MCF 10A (cell line): ENCODE measurements at regions not wholly inside any gene's neighbourhood (a gene's known extent, or its start where the extent isn't known, plus 50 kb on each side); places are given as distances from the start of the nearest gene placed in this dataset.
A peak's percentile ranks its signal among the peaks of the same experiment; 100 is the strongest.

ENCODE experiments used
- BruUV-seq: library from RNA; stranded (reverse); fragments of 400-500 nt; replicated peaks from 2 replicates; lab custom pipeline; 2021; lab: Mats Ljungman, UMichigan
- CTCF ChIA-PET: fragments of 300-600 bp; sonication (Branson Sonifier 250); formaldehyde crosslinking; extraction: SDS; loops from one replicate; lab custom pipeline; 2021; ENCODE audit warnings: antibody characterized with exemption, inconsistent platforms; lab: Yijun Ruan, JAX
- POLR2A ChIA-PET: fragments of 300-600, 350-650 bp; sonication (Branson Sonifier 250); formaldehyde crosslinking; extraction: SDS; loops from one replicate; lab custom pipeline; 2020; ENCODE audit warnings: antibody characterized with exemption, inconsistent platforms; lab: Yijun Ruan, JAX
- DNase-seq: peaks from one replicate; pipeline ENCODE4 v3.0.0-alpha.2; 2018; ENCODE audit not compliant: unreplicated experiment
- H3K27ac Mint-ChIP-seq: one replicate; pipeline ENCODE4 v1.8.0; 2022; ENCODE audit warnings: mild to moderate bottlenecking, low read depth, mixed read lengths; ENCODE audit not compliant: unreplicated experiment
- H3K27me3 Mint-ChIP-seq: one replicate; pipeline ENCODE4 v1.8.0; 2022; ENCODE audit warnings: mixed read lengths; ENCODE audit not compliant: insufficient read depth, unreplicated experiment
- H3K36me3 Mint-ChIP-seq: one replicate; pipeline ENCODE4 v1.8.0; 2022; ENCODE audit warnings: mild to moderate bottlenecking, moderate library complexity, mixed read lengths; ENCODE audit not compliant: insufficient read depth, unreplicated experiment
- H3K4me1 Mint-ChIP-seq: one replicate; pipeline ENCODE4 v1.8.0; 2022; ENCODE audit warnings: mixed read lengths; ENCODE audit not compliant: insufficient read depth, unreplicated experiment
- H3K4me3 Mint-ChIP-seq: one replicate; pipeline ENCODE4 v1.8.0; 2022; ENCODE audit warnings: mild to moderate bottlenecking, moderate library complexity, mixed read lengths; ENCODE audit not compliant: unreplicated experiment
- H3K9me3 Mint-ChIP-seq: one replicate; pipeline ENCODE4 v1.8.0; 2022; ENCODE audit warnings: mixed read lengths; ENCODE audit not compliant: unreplicated experiment
- CTCF ChIP-seq: fragments of 200-600 bp; IDR thresholded peaks from one replicate; pipeline ENCODE4 v1.8.0; 2022; ENCODE audit warnings: antibody characterized with exemption, mild to moderate bottlenecking; ENCODE audit not compliant: unreplicated experiment
- intact Hi-C: fragments of 100-400 bp; cut with micrococcal nuclease; formaldehyde crosslinking; loops from 2 replicates; pipeline ENCODE4 v1.14.1; 2022

GRCh38 chr11:115092516-115092915 lies 411.7 kb downstream of the CADM1 start:
- DNase-seq = no peak
- Mint-ChIP-seq H3K4me1 (no peaks in the 10 kb centered on the region), H3K4me3 (no peak overlapping the region), H3K9me3 (no peaks in the 10 kb centered on the region), H3K27ac (no peak overlapping the region), H3K36me3 (no peaks in the 10 kb centered on the region), H3K27me3 (peaks cover 49% of the 10 kb centered on the region)
- POLR2A ChIA-PET = no interaction called here
- CTCF ChIA-PET = interaction anchor here (0.7 kb wide), 1 partner anchor 102 kb away, joined by 3 read pairs; no protein-coding TSS in a partner anchor
- intact Hi-C loops = no loop called here
- BruUV-seq = no TSS peak
- TF ChIP-seq CTCF = no peak

- no peak for DNase-seq
- no TSS peak for BruUV-seq
- H3K27me3 Mint-ChIP-seq = peaks cover 41% of the 10 kb centered on the region
- intact Hi-C loops = no loop called here
- TF ChIP-seq CTCF = no peak
- CTCF ChIA-PET = interaction anchor here (0.6 to 1.0 kb wide), 4 partner anchors 10 to 324 kb away, joined by 3 to 5 read pairs (median 3); no protein-coding TSS in a partner anchor
- no peaks in the 10 kb centered on the region for H3K4me1 Mint-ChIP-seq
- no peaks in the 10 kb centered on the region for H3K9me3 Mint-ChIP-seq
- H3K27ac Mint-ChIP-seq = no peak overlapping the region
- no peak overlapping the region for H3K4me3 Mint-ChIP-seq
- POLR2A ChIA-PET = no interaction called here
- H3K36me3 Mint-ChIP-seq = no peaks in the 10 kb centered on the region
Measured at GRCh38 chr11:115097796-115098408, 406.3 kb downstream of the CADM1 start.

GRCh38 chr11:115100706-115101105 lies 403.5 kb downstream of the CADM1 start:
- H3K27me3 Mint-ChIP-seq = peaks cover 28% of the 10 kb centered on the region
- no TSS peak for BruUV-seq
- no peak overlapping the region for H3K27ac Mint-ChIP-seq
- TF ChIP-seq CTCF = no peak
- CTCF ChIA-PET = interaction anchor here (0.6 to 0.8 kb wide), 2 partner anchors 850 to 1541 kb away, joined by 3 read pairs; no protein-coding TSS in a partner anchor
- POLR2A ChIA-PET = no interaction called here
- H3K4me1 Mint-ChIP-seq = no peaks in the 10 kb centered on the region
- no peak overlapping the region for H3K4me3 Mint-ChIP-seq
- DNase-seq = no peak
- intact Hi-C loops = no loop called here
- no peaks in the 10 kb centered on the region for H3K9me3 Mint-ChIP-seq
- no peaks in the 10 kb centered on the region for H3K36me3 Mint-ChIP-seq

DNA sequence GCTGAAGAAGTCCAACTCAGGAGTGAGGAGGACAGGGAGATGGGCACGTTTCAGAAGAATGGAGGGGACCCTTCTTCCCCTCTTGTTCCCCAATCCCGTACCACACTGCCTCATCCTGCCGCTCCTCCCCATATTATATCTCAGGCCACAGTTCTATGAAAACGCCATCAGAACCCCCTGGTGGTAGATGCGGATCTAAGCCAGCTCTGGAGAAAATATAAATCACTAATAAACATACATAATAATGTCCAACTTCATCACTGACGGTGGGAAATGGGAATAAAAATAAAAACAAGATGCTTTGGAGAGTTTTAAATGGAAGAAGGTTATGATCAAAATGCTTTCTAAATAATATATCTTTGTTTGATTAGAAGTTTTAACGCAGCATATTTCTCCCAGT lies 400.3 kb downstream of the CADM1 start:
- intact Hi-C loops = no loop called here
- ChIA-PET POLR2A (no interaction called here), CTCF (no interaction called here)
- peak; percentile 2 for DNase-seq
- TF ChIP-seq CTCF = no peak
- H3K9me3 Mint-ChIP-seq = no peaks in the 10 kb centered on the region
- no peak overlapping the region for H3K27ac Mint-ChIP-seq
- no TSS peak for BruUV-seq
- H3K4me1 Mint-ChIP-seq = no peaks in the 10 kb centered on the region
- H3K27me3 Mint-ChIP-seq = peaks cover 39% of the 10 kb centered on the region
- no peak overlapping the region for H3K4me3 Mint-ChIP-seq
- H3K36me3 Mint-ChIP-seq = no peaks in the 10 kb centered on the region
